ENCODE measurements at regions not wholly inside any gene's neighbourhood (a gene's known extent, or its start where the extent isn't known, plus 50 kb on each side); places are given as distances from the start of the nearest gene placed in this dataset.

- TF ChIP-seq ZFX (IDR thresholded peaks at IDR 0.05), result no peak
- TF ChIP-seq, protein P1, sequence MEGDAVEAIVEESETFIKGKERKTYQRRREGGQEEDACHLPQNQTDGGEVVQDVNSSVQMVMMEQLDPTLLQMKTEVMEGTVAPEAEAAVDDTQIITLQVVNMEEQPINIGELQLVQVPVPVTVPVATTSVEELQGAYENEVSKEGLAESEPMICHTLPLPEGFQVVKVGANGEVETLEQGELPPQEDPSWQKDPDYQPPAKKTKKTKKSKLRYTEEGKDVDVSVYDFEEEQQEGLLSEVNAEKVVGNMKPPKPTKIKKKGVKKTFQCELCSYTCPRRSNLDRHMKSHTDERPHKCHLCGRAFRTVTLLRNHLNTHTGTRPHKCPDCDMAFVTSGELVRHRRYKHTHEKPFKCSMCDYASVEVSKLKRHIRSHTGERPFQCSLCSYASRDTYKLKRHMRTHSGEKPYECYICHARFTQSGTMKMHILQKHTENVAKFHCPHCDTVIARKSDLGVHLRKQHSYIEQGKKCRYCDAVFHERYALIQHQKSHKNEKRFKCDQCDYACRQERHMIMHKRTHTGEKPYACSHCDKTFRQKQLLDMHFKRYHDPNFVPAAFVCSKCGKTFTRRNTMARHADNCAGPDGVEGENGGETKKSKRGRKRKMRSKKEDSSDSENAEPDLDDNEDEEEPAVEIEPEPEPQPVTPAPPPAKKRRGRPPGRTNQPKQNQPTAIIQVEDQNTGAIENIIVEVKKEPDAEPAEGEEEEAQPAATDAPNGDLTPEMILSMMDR (conservative IDR thresholded peaks at IDR 0.05), result no peak
These were observed 290.3 kb upstream of the ADAMTS5 start for GRCh38 chr21:27257226-27257625.
